Dermis microvascular lymphatic vessel endothelial cell (primary cell): ENCODE measurements at regions not wholly inside any gene's neighbourhood (a gene's known extent, or its start where the extent isn't known, plus 50 kb on each side); places are given as distances from the start of the nearest gene placed in this dataset.
"Not testable (repeated sequence)": the region's sequence is repeated elsewhere in the genome, so short reads cannot be mapped to it uniquely, and the experiment has no call there.

Experiments
- DNase-seq, 2 donors: peaks; one replicate each; pipeline versions ENCODE4 v3.0.0 to v3.0.0-alpha.2; 2010; ENCODE audit warnings: low read depth in 2 of 2

DNA sequence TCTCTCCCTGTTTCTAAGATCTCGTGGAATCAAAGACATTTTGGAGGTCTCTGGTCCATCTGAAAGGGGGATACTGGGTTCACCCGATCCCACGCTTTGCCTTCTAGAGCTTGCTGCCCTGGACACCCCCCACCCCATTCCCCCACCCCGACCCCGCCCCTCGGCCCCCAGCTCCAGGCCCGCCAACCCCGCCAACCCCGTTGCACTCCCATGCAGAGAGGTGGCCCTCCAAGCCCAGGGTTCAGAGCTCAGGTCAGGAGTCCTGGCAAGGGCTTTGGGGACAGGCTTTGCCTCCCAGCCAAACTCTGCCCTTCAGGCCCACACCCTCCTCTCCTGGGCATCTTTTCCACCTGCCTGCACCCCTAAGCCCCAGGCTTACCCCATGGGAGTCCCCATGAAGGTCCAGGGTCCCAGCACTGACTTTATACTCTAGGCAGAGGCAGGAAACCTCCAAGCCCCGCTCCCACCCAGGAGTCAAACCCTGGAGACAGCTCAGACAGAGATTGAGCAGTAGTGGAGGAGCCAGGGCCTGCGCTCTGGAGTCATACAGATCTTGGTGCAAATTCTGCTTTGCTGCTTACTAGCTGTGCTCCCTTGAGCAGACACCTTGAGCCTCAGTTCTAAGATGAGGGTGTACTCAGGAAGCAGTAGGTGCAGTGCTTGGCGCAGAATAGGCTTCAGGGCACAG lies 155.9 kb downstream of the FOXD2 start:
- DNase-seq: no peak

DNA sequence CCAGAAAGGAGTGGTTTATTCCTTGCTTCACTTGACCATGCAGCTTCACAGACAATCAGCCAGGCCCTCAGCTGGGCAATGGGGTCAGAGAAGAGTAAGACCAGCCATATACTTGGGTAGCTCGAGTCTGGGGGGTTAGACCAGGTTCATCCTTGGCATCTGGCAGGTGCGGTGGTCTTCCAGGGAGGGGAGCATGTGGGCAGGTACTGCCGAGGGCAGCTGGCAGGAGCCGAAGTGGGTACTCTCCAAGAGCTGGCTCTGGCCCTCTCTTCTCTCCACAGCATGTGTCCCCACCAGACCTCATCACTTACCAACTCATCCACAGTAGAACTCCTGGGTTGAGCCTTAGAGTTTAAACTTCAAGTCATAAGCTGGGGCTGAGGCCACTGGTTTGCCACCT lies 156.8 kb downstream of the FOXD2 start:
- no peak for DNase-seq

DNA sequence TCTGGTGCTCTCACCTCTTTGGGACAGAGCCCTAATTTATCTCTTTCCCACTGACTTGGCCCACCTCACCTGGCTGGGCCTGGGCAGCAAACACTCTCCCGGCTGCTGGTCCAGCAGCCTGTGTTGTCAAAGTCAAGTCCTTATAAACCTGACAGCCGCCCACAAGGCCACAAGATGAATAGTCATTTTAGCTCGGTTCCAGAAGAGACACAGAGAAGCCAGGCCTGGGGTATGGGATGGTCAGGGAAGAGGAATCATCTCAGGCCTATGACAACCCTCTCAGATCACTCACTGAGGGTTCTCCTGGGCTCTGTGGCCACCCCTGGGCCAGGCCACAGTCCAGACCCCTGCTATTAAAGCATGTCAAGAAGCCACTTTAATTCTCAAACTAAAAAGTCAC lies 158.5 kb downstream of the FOXD2 start:
- DNase-seq: no peak

DNA sequence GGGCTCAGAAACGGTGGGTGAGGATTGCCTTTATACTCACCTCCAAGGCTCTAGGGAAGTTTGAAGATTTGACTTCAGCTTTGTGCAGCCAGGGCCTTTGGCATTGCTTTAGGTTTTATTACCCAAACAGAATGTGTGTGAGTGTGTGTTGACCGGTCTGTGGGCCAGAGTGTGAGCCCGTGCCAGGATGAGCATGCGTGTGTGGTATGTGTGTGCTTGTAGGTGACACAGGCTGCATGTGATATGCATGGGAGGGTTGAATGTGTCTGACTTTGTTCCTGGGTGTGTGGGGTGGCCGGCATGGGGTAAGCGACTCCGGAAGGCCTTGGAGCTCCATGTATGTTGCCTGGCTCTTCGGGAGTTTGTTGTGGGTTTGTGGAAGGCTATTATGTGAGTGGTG lies 160.5 kb downstream of the FOXD2 start:
- DNase-seq: no peak

DNA sequence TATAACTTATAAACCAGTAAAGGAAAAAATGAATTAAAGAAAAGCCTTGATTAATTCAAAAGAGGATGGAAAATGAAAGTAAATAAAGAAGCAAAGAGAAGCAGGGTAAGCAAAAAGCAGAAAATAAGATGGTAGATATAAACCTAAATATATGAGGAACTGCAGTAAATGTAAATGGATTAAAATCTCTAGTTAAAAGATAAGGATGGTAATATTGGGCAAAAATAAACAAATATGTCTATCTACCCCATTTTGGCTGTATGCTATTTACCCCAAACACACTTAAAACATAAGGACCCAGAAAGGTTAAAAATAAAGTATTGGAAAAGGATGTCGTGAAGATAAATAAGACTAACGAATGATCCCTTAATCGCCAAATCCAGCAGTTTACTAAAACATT lies 161.9 kb downstream of the FOXD2 start:
- no peak for DNase-seq

DNA sequence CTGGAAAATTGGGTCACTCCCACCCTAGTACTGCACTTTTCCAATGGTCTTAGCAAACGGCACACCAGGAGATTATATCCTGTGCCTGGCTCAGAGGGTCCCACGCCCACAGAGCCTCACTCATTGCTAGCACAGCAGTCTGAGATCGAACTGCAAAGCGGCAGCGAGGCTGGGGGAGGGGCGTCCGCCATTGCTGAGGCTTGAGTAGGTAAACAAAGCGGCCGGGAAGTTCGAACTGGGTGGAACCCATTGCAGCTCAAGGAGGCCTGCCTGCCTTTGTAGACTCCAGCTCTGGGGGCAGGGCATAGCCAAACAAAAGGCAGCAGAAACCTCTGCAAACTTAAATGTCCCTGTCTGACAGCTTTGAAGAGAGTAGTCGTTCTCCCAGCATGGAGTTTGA lies 164.6 kb downstream of the FOXD2 start:
- DNase-seq: not testable (repeated sequence)

DNA sequence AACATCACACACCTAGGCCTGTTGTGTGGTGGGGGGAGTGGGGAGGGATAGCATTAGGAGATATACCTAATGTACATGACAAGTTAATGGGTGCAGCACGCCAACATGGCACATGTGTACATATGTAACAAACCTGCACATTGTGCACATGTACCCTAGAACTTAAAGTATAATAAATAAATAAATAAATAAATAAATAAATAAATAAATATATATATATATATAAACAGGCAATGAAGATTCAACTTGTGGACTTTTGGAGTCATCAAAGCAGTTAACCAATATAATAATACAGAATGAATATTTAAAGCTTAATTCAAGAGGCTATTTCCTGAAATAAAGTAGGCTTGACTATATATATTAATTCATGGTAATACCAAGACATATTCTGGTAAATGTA lies 167.0 kb downstream of the FOXD2 start:
- not testable (repeated sequence) for DNase-seq

DNA sequence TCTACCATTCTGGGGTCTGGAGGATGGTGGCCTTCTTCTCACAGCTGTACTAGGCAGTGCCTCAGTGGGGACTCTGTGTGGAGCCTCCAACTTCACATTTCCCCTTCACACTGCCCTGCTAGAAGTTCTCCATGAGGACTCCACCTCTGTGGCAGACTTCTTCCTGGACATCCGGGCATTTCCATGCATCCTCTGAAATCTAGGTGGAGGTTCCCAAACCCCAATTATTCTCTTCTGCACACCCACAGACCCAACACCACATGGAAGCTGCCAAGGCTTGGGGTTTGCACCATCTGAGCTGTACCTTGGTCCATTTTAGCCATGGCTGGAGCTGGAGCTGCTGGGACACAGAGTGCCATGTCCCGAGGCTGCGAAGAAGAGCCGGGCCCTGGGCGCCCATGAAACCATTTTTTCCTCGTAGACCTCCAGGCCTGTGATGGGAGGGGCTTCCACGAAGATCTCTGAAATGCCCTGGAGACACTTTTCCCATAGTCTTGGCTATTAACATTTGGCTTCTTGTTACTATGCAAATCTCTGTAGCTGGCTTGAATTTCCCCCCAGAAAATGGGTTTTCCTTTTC lies 170.5 kb downstream of the FOXD2 start:
- DNase-seq: no peak

DNA sequence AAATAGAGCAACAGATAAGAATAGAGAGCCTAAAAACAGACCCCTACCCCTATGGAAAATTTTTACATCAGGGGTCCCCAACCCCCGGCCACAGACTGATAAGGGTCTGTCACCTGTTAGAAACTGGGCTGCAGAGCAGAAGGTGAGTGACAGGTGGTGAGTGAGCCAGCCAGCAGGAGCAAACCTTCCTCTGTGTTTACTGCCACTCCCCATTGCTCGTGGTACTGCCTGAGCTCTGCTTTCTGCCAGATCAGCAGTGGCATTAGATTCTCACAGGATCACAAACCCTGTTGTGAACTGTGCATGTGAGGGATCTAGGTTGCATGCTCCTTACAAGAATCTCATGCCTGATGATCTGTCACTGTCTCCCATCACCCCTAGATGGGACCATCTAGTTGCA lies 174.1 kb downstream of the FOXD2 start:
- no peak for DNase-seq

DNA sequence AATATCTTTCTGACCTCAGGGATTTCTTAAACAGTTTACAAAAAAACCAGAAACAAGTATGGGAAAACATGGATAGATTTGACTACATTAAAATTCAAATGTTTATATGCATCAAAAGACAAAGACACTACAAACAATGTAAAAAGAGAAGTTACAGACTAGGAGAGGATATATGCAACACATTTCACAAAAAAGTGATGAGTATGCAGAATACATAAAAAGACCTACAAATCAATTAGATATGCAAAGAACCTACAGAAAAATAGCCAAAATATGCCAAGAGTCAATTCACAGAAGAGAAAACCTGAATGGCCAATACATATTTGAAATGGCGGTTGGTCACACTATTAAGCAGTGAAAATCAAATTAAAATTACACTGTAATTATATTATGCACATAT lies 175.0 kb downstream of the FOXD2 start:
- DNase-seq: no peak

DNA sequence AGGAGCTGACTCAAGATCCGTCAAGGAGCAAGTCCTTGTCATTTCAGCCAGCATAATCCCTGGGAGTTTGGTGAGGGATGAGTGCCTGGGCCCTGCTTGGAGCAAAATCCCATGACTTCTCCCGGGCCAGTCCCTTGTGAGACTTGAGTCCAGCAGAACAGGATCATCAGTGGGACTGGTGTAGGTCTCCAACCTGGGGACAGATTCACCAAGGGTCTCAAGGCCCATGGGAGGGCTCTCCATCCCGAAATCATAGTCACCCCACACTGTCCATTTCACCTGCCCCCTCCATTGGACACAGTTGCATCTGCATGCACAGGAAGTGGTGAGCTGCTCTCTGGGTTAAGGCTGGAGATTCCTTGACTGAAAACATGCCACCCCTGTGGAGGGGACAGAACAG lies 178.2 kb downstream of the FOXD2 start:
- no peak for DNase-seq

DNA sequence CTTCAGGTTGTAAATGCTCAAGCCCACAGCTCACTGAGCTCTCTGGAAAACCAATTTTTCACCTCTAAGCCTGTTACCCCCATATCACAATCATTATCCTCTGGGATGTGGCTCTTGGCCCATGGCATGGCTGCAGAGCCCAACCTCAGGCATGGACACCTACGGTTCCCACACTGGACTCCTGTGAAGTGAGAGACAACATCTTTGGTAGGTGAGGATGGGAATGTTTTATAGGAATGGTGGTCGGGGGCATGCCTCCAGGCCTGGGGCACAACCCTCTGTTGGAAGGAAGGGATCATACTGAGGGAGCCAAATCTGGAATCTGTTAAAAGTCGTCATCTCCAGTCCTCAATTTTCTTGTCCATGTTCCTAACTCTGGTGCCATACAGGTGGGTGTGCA lies 179.1 kb downstream of the FOXD2 start:
- DNase-seq: no peak

DNA sequence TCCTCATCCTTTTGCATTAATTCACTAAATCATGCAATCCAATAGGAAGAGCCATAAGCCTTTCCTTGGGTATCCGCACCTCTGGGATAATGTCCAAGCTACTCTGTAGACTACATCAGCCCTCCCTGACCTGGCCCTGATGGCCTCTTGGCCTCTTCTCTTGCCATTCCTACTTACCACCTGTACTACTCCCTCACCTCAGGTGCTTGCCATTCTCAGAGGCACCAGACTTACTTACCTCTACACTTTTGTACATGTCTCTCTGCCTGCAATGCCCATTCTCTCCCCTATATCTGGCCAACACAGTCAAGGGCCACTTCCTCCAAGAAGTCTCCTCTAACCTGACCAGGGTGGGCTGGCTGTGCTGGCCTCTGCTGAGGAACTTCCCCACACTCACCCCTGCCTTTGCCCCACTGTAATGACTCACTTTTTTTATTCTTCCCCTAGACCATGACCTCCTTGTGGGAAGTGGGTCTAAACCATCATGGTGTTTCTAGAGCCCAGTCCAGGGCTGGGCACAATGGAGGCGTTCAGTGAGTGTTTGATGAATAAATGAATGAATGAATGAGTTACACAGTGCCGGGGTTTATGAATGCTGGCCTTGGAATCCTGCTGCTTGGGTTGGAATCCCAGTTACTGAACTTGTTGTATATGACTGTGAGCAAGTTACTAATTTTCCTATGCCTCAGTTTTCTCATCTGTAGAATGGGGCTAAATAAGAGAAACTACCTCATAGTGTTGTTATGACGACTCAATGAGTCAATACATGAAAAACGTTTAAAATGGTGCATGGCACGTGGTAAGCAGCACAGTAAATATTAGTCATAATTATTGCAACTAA lies 179.8 kb downstream of the FOXD2 start:
- DNase-seq: no peak

DNA sequence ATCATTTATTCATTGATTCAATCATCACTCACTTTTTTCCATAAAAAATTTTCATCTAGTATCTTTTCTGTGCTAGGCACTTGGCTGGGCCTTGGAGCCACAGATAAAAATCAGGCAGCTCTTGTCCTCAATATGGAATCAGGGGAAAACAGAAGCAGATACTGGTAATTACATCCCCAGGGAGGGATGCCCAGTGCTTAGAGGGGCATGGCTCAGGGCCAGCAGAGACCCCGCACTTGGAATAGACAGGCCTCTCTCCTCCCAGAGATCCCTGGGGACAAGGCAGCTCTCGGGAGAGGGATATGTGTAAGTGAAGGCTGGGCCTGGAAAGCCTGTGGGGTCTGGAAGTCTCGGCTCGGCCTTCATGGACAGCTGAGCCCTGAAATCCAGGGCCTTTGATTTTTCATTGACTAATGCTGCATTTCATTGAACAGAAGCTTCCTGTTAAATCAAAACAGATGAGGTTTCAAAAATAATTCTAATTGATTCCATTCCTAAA lies 180.4 kb downstream of the FOXD2 start:
- DNase-seq: no peak

DNA sequence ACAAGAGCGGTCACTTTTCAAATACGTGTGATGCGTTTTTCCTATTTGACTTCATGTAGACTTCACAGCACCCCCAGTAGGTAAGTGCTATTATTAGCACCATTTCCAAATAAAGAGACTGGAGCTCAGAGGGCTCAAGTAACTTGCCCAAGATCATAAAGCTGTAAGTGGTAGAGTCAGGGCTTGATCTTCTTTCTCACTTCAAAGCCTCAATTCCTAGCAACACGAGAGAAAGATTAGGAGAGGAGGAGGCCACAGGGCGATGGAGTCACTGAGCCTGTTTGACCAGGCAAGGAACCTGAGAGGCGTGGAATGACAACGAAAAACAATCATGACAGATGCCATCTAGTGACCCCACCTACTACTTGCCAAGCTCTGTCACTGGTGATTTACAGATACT lies 181.0 kb downstream of the FOXD2 start:
- DNase-seq: no peak

DNA sequence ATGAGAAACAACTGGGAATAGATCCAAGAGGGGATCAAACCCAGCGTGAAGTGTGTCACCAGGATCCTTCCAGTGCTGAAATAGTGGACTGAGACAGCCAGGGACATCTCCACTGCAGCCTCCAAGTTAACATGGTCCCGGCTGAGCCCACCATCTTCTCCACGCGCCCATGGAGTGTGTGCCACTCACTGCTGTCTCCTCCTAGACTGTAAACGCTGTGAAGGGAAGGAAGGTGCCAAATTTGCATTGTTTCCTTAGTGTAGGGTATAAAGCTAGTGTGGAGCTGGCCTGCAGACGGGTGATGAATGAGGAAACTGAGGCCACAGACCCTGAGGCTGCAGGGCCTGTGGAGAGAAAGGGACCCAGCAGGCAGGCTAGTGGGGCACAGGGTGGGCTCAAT lies 183.6 kb downstream of the FOXD2 start:
- no peak for DNase-seq

DNA sequence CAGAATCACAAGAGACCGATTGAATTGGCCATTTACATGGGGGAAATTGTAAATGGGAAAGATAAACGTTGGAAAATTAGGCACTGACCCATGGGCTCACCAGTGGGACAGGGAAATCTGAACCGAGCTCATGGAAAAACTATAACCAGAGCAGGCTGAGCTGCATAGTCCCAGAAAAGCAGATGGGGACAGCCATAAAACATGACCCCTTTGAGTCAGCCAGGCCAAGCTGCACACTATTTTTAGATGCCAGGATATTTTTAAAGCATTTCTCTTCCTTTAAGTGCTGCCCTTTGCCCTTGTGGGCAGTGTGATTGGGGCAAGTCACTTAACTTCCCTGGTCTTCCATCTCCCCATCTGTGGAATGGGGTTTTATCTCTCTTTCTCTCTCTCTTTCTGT lies 184.1 kb downstream of the FOXD2 start:
- no peak for DNase-seq

DNA sequence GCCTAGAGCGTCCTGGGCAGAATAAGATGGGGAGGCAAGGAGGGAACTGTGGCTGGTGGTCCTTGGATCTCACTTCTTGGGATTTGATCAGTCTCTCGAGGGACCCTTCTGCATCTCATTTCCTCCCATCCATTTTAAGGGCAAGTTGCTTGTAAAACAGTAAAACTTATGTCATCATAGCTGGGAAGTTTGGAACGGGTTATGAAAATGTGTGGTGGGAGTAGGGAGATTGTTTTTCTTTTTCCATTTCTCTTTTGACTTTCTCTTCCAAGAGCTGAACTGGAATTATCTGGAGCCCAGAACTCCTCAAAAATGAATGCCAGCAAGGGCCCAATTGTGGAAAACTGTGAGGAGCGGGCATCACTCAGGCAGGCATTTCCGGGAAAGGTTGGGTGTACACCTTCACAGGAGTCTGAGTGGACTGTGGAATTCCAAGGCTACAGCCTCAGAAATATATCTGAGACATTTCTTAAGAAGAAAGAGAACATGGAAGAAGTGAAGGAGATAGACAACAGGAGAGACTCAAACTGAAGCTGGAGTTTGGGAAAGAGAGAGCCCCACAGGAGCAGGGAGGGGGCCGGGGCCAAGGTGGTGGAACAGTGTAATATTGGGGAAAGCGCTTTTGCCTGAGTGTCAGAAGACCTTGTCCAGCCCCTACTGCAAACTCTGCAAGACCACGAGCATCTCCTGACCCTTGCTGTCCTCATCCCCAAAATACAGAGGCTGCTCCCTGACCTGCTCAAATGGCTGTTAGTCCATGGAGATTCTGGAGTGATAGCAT lies 185.1 kb downstream of the FOXD2 start:
- DNase-seq: no peak

DNA sequence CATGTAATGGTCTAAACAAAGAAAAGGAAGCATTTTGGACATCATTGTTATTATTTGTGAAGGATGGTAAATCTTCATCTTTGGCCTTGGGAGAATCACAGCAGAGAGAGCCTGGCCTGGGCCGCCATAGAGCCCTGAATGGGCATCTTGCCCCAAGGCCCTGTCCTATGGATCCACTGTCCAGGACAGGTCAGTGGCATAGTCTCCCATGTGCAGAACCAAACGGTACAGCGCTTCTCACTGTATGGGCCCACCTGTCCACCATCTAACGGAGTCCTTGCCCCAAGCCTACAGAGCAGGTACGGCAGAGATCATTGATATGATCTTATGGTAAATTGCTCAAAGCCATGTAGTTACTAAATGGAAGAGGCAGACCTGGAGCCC lies 185.7 kb downstream of the FOXD2 start:
- DNase-seq: no peak

DNA sequence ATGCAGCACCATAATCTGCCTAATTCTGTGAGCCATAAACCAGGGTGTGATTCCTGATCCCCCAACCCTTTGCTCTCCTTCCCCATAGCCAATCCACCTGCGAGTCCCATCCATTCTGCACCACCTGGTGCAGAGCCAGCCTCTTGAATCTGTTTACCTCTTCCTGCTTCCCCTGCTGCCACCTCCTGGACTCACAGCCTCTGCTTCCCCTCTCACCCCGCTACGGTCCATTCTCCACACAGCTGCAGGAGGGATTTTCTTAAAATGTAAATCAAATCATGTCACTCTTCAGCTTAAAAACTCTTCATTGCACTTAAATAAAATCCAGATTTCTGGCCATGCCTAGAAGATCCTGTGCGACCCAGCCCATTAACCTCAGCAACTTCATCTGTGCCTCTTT lies 186.7 kb downstream of the FOXD2 start:
- DNase-seq: no peak

DNA sequence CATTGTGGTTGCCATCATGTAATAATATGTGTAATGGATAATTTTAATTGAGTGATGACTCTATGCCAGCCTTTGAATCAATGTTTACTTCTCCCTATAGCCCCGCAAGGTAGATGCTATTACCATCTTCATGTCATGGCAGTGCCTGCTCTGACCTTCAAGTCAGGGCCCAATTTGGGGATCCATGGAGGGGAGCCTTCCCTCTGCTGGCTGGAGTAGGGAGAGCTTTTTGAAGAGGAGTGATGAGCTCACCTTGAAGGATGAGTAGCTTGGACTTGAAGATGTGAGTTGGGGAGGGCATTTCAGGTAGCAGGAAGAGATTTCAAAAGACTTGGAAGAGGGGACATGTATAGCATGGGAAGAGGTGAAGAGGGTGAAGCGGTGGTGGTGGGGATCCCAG lies 189.2 kb downstream of the FOXD2 start:
- no peak for DNase-seq
